Heart left ventricle (tissue), 13 donors: ENCODE measurements at regions not wholly inside any gene's neighbourhood (a gene's known extent, or its start where the extent isn't known, plus 50 kb on each side); places are given as distances from the start of the nearest gene placed in this dataset.

Experiments
- POLR2A ChIP-seq, 2 donors: fragments of 450-650 bp; IDR thresholded peaks; one replicate each; pipeline ENCODE4 v1.6.1; 2017; ENCODE audit warnings: antibody characterized with exemption in 2 of 2, mild to moderate bottlenecking in 2 of 2, moderate library complexity in 2 of 2
- TF ChIP-seq, protein P1 (sequence below), 12 donors: fragments of 200-600 bp; sonication (generic) in 4 of 12; IDR thresholded peaks; one replicate each; pipeline versions ENCODE4 v1.5.0 to v1.8.0; 2018 to 2022; ENCODE audit warnings: antibody characterized with exemption in 12 of 12, mild to moderate bottlenecking in 5 of 12
- donor health status: ischemic (EF 13 %, LVEDD 7.1; RV severe dilation, severe dysfunction).
- donor health status: DM: no; HTN: yes; CAD: no.
- donor health status: DM: no; HTN: no; CAD: no.
- donor health status: ischemic (EF 25% LVEDD 6.9; RV normal size, moderate dysfunction).
- donor health status: ischemic (EF 25% LVEDD 5.7; RV mildly dilated, moderate dysfunction).
- donor health status: ischemic (EF 35%, LVEDD 5.7; RV mildly dilated, moderate dysfunction).
- donor health status: nonischemic (EF 11% LVEDD 7.7; RV severe dilation, severe dysfunction).
- donor health status: DM: yes; HTN: yes; CAD: no.
- donor health status: PGD.
- donor health status: ischemic (EF 29% LVEDD 5.4; RV normal size, mild dysfunction).
- donor health status: nonischemic (EF 23%, LVEDD 6.1; RV moderate dilation, normal function).

- TF ChIP-seq, protein P1, sequence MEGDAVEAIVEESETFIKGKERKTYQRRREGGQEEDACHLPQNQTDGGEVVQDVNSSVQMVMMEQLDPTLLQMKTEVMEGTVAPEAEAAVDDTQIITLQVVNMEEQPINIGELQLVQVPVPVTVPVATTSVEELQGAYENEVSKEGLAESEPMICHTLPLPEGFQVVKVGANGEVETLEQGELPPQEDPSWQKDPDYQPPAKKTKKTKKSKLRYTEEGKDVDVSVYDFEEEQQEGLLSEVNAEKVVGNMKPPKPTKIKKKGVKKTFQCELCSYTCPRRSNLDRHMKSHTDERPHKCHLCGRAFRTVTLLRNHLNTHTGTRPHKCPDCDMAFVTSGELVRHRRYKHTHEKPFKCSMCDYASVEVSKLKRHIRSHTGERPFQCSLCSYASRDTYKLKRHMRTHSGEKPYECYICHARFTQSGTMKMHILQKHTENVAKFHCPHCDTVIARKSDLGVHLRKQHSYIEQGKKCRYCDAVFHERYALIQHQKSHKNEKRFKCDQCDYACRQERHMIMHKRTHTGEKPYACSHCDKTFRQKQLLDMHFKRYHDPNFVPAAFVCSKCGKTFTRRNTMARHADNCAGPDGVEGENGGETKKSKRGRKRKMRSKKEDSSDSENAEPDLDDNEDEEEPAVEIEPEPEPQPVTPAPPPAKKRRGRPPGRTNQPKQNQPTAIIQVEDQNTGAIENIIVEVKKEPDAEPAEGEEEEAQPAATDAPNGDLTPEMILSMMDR (IDR thresholded peaks at IDR 0.05): no peak
- no peak for TF ChIP-seq POLR2A (IDR thresholded peaks at IDR 0.05)
Measured at GRCh38 chr10:24157567-24157966, 51.4 kb upstream of the KIAA1217 start.
